ENCODE measurements at regions not wholly inside any gene's neighbourhood (a gene's known extent, or its start where the extent isn't known, plus 50 kb on each side); places are given as distances from the start of the nearest gene placed in this dataset.
A peak's percentile ranks its signal among the peaks of the same experiment; 100 is the strongest.

DNA sequence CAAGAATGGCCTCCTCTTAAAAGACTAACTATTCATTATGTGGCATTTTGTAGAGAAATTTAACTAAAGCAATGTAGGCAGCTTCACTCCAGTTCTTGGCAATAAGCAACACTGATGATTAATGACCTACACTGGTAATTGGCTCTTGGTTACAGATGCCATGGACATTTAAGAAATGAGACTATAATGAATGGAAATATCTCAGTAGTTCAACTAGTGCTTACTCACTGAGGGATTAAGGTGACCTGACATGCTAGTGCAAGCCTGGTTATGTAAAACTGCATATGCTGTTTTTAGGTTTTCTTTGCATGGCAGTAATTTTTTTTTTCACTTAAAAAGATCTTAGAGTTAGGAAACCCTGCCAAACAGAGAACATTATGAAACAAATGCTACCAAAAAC, 152.7 kb upstream of the AADAT start:
- Mint-ChIP-seq H3K4me1 (no peaks in the 10 kb centered on the region), H3K9me3 (ENCODE audit: insufficient read depth) (no peaks in the 10 kb centered on the region), H3K27ac (no peak overlapping the region), H3K4me3 (no peak overlapping the region), H3K27me3 (no peaks in the 10 kb centered on the region)
- Histone ChIP-seq H3K36me3 (replicated peaks in 1 of 2; ENCODE audit: control extremely low read depth in 1 of 2, control insufficient read depth in 1 of 2, extremely low read depth in 1 of 2, insufficient read depth in 2 of 2, low read length in 1 of 2) (no peaks in the 10 kb centered on the region), H3K4me1 (ENCODE audit: control insufficient read depth in 2 of 2, insufficient read depth in 2 of 2, low read length in 2 of 2) (no peaks in the 10 kb centered on the region), H4K20me1 (ENCODE audit: control insufficient read depth, insufficient read depth, low read length, poor library complexity, severe bottlenecking) (no peaks in the 10 kb centered on the region), H3K4me3 (ENCODE audit: control extremely low read depth in 1 of 5, extremely low read depth in 1 of 5, insufficient read depth in 1 of 5, low read depth in 2 of 5, low read length in 4 of 5) (no peak overlapping the region), H3K27me3 (replicated peaks in 1 of 4; ENCODE audit: control extremely low read depth in 1 of 4, control insufficient read depth in 3 of 4, insufficient read depth in 4 of 4, low read length in 3 of 4) (no peaks in the 10 kb centered on the region), H3K4me2 (replicated peaks; ENCODE audit: low read depth, low read length, poor library complexity, severe bottlenecking) (no peak overlapping the region), H3K79me2 (ENCODE audit: control insufficient read depth, insufficient read depth, low read length) (no peaks in the 10 kb centered on the region), H3K27ac (ENCODE audit: low read length in 2 of 2) (no peak overlapping the region), H3K9me3 (ENCODE audit: control extremely low read depth in 1 of 3, control insufficient read depth in 2 of 3, insufficient read depth in 1 of 3, low read length in 2 of 3) (no peaks in the 10 kb centered on the region), H2AFZ (ENCODE audit: insufficient read depth, low read depth, low read length, poor library complexity, severe bottlenecking) (no peak overlapping the region), H3K9ac (ENCODE audit: low read length) (no peak overlapping the region)
- no peak for ATAC-seq (ENCODE audit: low read depth)
- no peak for DNase-seq
- POLR2A ChIA-PET = no interaction called here
- CTCF ChIA-PET = interaction anchor here (1.3 kb wide), 1 partner anchor 17 kb away, joined by 5 read pairs; no protein-coding TSS in a partner anchor
- no peak for TF ChIP-seq EZH2 (IDR thresholded peaks at IDR 0.05; ENCODE audit: borderline replicate concordance, insufficient read depth, low read depth, low read length, poor library complexity, severe bottlenecking)
- TF ChIP-seq, protein P1, sequence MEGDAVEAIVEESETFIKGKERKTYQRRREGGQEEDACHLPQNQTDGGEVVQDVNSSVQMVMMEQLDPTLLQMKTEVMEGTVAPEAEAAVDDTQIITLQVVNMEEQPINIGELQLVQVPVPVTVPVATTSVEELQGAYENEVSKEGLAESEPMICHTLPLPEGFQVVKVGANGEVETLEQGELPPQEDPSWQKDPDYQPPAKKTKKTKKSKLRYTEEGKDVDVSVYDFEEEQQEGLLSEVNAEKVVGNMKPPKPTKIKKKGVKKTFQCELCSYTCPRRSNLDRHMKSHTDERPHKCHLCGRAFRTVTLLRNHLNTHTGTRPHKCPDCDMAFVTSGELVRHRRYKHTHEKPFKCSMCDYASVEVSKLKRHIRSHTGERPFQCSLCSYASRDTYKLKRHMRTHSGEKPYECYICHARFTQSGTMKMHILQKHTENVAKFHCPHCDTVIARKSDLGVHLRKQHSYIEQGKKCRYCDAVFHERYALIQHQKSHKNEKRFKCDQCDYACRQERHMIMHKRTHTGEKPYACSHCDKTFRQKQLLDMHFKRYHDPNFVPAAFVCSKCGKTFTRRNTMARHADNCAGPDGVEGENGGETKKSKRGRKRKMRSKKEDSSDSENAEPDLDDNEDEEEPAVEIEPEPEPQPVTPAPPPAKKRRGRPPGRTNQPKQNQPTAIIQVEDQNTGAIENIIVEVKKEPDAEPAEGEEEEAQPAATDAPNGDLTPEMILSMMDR (IDR thresholded peaks at IDR 0.05) = no peak
- intact Hi-C loops (cut with micrococcal nuclease) = no loop called here

DNA sequence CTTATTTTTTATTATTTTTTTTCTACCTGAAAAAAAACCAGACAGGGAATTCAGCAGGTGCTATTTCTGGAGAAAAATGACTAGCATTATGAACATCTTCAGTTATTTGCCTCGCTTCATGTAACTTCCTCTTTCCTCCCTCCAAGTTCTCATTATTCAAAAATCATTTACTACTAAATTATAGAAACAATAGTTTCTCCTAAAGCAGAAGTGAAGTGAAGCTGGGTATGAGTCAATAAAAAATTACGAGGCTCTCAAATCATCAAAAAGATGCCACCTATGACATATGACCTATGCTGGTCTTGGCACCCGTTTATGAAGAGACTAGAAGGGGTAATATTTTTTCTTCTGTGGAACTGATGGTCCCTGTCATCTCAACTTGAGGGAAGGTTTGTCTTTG, 145.0 kb upstream of the AADAT start:
- H3K27me3 ChIP-seq (replicated peaks in 1 of 4; ENCODE audit: control extremely low read depth in 1 of 4, control insufficient read depth in 3 of 4, insufficient read depth in 4 of 4, low read length in 3 of 4) = no peaks in the 10 kb centered on the region
- Mint-ChIP-seq H3K4me3 (no peak overlapping the region), H3K9me3 (ENCODE audit: insufficient read depth) (no peaks in the 10 kb centered on the region), H3K4me1 (peaks cover 10% of the 10 kb centered on the region), H3K27me3 (no peaks in the 10 kb centered on the region), H3K27ac (no peak overlapping the region)
- ChIA-PET POLR2A (no interaction called here), CTCF (no interaction called here)
- H3K4me1 ChIP-seq (ENCODE audit: control insufficient read depth in 2 of 2, insufficient read depth in 2 of 2, low read length in 2 of 2) = peaks cover 4 to 11% of the 10 kb centered on the region in 2 donors
- H3K9ac ChIP-seq (ENCODE audit: low read length) = no peak overlapping the region
- no peaks in the 10 kb centered on the region for H3K9me3 ChIP-seq (ENCODE audit: control extremely low read depth in 1 of 3, control insufficient read depth in 2 of 3, insufficient read depth in 1 of 3, low read length in 2 of 3)
- H3K4me2 ChIP-seq (replicated peaks; ENCODE audit: low read depth, low read length, poor library complexity, severe bottlenecking) = peak overlapping the region; percentile 2
- no peaks in the 10 kb centered on the region for H3K79me2 ChIP-seq (ENCODE audit: control insufficient read depth, insufficient read depth, low read length)
- intact Hi-C loops (cut with micrococcal nuclease) = no loop called here
- TF ChIP-seq, protein P1 (IDR thresholded peaks at IDR 0.05) = no peak
- TF ChIP-seq EZH2 (IDR thresholded peaks at IDR 0.05; ENCODE audit: borderline replicate concordance, insufficient read depth, low read depth, low read length, poor library complexity, severe bottlenecking) = no peak
- WGBS (ENCODE audit: insufficient coverage) = no CpG with 5 or more reads among the region's 3 CpGs
- no peaks in the 10 kb centered on the region for H3K36me3 ChIP-seq (replicated peaks in 1 of 2; ENCODE audit: control extremely low read depth in 1 of 2, control insufficient read depth in 1 of 2, extremely low read depth in 1 of 2, insufficient read depth in 2 of 2, low read length in 1 of 2)
- H2AFZ ChIP-seq (ENCODE audit: insufficient read depth, low read depth, low read length, poor library complexity, severe bottlenecking) = no peak overlapping the region
- H3K27ac ChIP-seq (ENCODE audit: low read length in 2 of 2) = no peak overlapping the region
- peak; percentile 1 for DNase-seq
- ATAC-seq (ENCODE audit: low read depth) = peak; percentile 14
- no peaks in the 10 kb centered on the region for H4K20me1 ChIP-seq (ENCODE audit: control insufficient read depth, insufficient read depth, low read length, poor library complexity, severe bottlenecking)
- H3K4me3 ChIP-seq (ENCODE audit: control extremely low read depth in 1 of 5, extremely low read depth in 1 of 5, insufficient read depth in 1 of 5, low read depth in 2 of 5, low read length in 4 of 5) = no peak overlapping the region
